OCI-LY3 (cell line): ENCODE measurements at regions not wholly inside any gene's neighbourhood (a gene's known extent, or its start where the extent isn't known, plus 50 kb on each side); places are given as distances from the start of the nearest gene placed in this dataset.

Experiments used
- CTCF ChIP-seq: fragments of 200-600, 300-600 bp; sonication (generic); IDR thresholded peaks from 2 replicates; pipeline ENCODE4 v1.5.1; 2014; ENCODE audit warnings: antibody characterized with exemption, low read length, low read depth
- EZH2phosphoT487 ChIP-seq: fragments of 200-600 bp; shearing (Covaris generic); IDR thresholded peaks from 2 replicates; pipeline ENCODE4 v1.6.1; 2018; ENCODE audit warnings: antibody characterized with exemption, mixed run types, low read depth

GRCh38 chr6:21332077-21332476 lies 261.5 kb upstream of the SOX4 start:
- TF ChIP-seq CTCF (no peak), EZH2phosphoT487 (no peak)
